GM23338 (cell line): ENCODE measurements at regions not wholly inside any gene's neighbourhood (a gene's known extent, or its start where the extent isn't known, plus 50 kb on each side); places are given as distances from the start of the nearest gene placed in this dataset.

Source experiments
- ATAC-seq: fragments of 200-7000 bp; cut with Tn5 transposase; 3 replicates; pipeline ENCODE4 v1.9.1; 2020
- DNase-seq: peaks from one replicate; pipeline ENCODE4 v3.0.0-alpha.2; 2015; ENCODE audit warnings: low spot score
- H2AFZ ChIP-seq: fragments of 200-600 bp; sonication (generic); 2 replicates; pipeline ENCODE4 v1.8.0; 2016; ENCODE audit warnings: antibody characterized with exemption, mild to moderate bottlenecking, moderate library complexity
- H3F3A ChIP-seq: fragments of 200-600 bp; sonication (generic); replicated peaks from 2 replicates; pipeline ENCODE4 v1.8.0; 2017; ENCODE audit warnings: antibody characterized with exemption, mixed run types, low read depth
- H3K27ac ChIP-seq: fragments of 200-600 bp; sonication (generic); 2 replicates; pipeline ENCODE4 v1.6.1; 2016; ENCODE audit warnings: low read depth
- H3K27me3 ChIP-seq: fragments of 200-600 bp; sonication (generic); 2 replicates; pipeline ENCODE4 v1.8.0; 2016; ENCODE audit warnings: mild to moderate bottlenecking, mixed run types, moderate library complexity; ENCODE audit not compliant: insufficient read depth
- H3K36me3 ChIP-seq: fragments of 200-600 bp; sonication (generic); 2 replicates; pipeline ENCODE4 v1.8.0; 2016; ENCODE audit warnings: mild to moderate bottlenecking; ENCODE audit not compliant: insufficient read depth
- H3K4me1 ChIP-seq: fragments of 200-600 bp; sonication (generic); 2 replicates; pipeline ENCODE4 v1.8.0; 2016; ENCODE audit warnings: mild to moderate bottlenecking, moderate library complexity; ENCODE audit not compliant: insufficient read depth
- H3K4me2 ChIP-seq: fragments of 200-600 bp; sonication (generic); 2 replicates; pipeline ENCODE4 v1.7.1; 2017; ENCODE audit warnings: mixed run types
- H3K4me3 ChIP-seq: fragments of 200-600 bp; sonication (generic); 2 replicates; pipeline ENCODE4 v1.6.1; 2016; ENCODE audit warnings: mixed run types
- H3K79me2 ChIP-seq: fragments of 200-600 bp; sonication (generic); replicated peaks from 2 replicates; pipeline ENCODE4 v1.8.0; 2017; ENCODE audit warnings: mild to moderate bottlenecking; ENCODE audit not compliant: insufficient read depth
- H3K9me2 ChIP-seq: fragments of 200-600 bp; sonication (generic); 2 replicates; pipeline ENCODE4 v1.8.0; 2017; ENCODE audit not compliant: insufficient read depth
- H4K20me1 ChIP-seq: fragments of 200-600 bp; sonication (generic); replicated peaks from 2 replicates; pipeline ENCODE4 v1.8.0; 2017; ENCODE audit warnings: mild to moderate bottlenecking; ENCODE audit not compliant: insufficient read depth
- H3K27ac Mint-ChIP-seq: 2 replicates; pipeline ENCODE4 v1.8.0; 2020; ENCODE audit warnings: inconsistent platforms, mild to moderate bottlenecking, moderate library complexity, mixed read lengths
- H3K27me3 Mint-ChIP-seq: 3 replicates; pipeline ENCODE4 v1.8.0; 2022; ENCODE audit warnings: low read depth, mild to moderate bottlenecking, moderate library complexity, mixed read lengths, inconsistent platforms; ENCODE audit not compliant: insufficient read depth, poor library complexity
- H3K36me3 Mint-ChIP-seq: 3 replicates; pipeline ENCODE4 v1.8.0; 2021; ENCODE audit warnings: low read depth, mild to moderate bottlenecking, inconsistent platforms, moderate library complexity, mixed read lengths
- H3K4me1 Mint-ChIP-seq: 3 replicates; pipeline ENCODE4 v1.8.0; 2020; ENCODE audit warnings: mild to moderate bottlenecking, inconsistent platforms, mixed read lengths
- H3K4me3 Mint-ChIP-seq: 3 replicates; pipeline ENCODE4 v1.8.0; 2021; ENCODE audit warnings: moderate library complexity, mild to moderate bottlenecking, inconsistent platforms, mixed read lengths
- H3K9me3 Mint-ChIP-seq: 3 replicates; pipeline ENCODE4 v1.8.0; 2020; ENCODE audit warnings: moderate library complexity, mild to moderate bottlenecking, inconsistent platforms, mixed read lengths
- CREB1 ChIP-seq: fragments of 250-450 bp; sonication (Bioruptor Pico); IDR thresholded peaks from 2 replicates; pipeline ENCODE4 v1.5.0; 2020; ENCODE audit warnings: low read depth, mild to moderate bottlenecking, moderate library complexity
- CTCF ChIP-seq, 2 experiments: fragments of 200-600 bp in 1 of 2; sonication (generic) in 1 of 2; conservative IDR thresholded peaks; 2 replicates each; pipeline versions ENCODE4 v1.5.1 to v1.6.1; 2016 to 2017; ENCODE audit warnings: antibody characterized with exemption in 2 of 2, low read depth in 2 of 2, mild to moderate bottlenecking in 2 of 2, moderate library complexity in 1 of 2
- ETS1 ChIP-seq: IDR thresholded peaks from 2 replicates; pipeline ENCODE4 v1.6.1; 2016; ENCODE audit warnings: antibody characterized with exemption
- EZH2phosphoT487 ChIP-seq: fragments of 200-600 bp; sonication (generic); IDR thresholded peaks from one replicate; pipeline ENCODE4 v1.8.1; 2018; ENCODE audit warnings: antibody characterized with exemption; ENCODE audit not compliant: unreplicated experiment
- JUNB ChIP-seq: IDR thresholded peaks from one replicate; pipeline ENCODE4 v1.6.1; 2016; ENCODE audit warnings: antibody characterized with exemption; ENCODE audit not compliant: unreplicated experiment
- REST ChIP-seq: IDR thresholded peaks from one replicate; pipeline ENCODE4 v1.6.1; 2018; ENCODE audit warnings: antibody characterized with exemption; ENCODE audit not compliant: unreplicated experiment
- ZNF114 ChIP-seq: fragments of 250-450 bp; sonication (Bioruptor Pico); IDR thresholded peaks from 2 replicates; pipeline ENCODE4 v1.5.0; 2020; ENCODE audit warnings: mild to moderate bottlenecking, moderate library complexity
- ZNF331 ChIP-seq: fragments of 250-450 bp; sonication (Bioruptor Pico); IDR thresholded peaks from 2 replicates; pipeline ENCODE4 v1.5.0; 2020; ENCODE audit warnings: low read depth, mild to moderate bottlenecking, moderate library complexity
- ZNF462 ChIP-seq: fragments of 250-450 bp; sonication (Bioruptor Pico); IDR thresholded peaks from 2 replicates; pipeline ENCODE4 v1.5.0; 2020; ENCODE audit warnings: mild to moderate bottlenecking, moderate library complexity

GRCh38 chr1:96208428-96208827, 513.2 kb upstream of the PTBP2 start:
- no peaks in the 10 kb centered on the region for H3K4me1 ChIP-seq
- no peak overlapping the region for H3K27ac Mint-ChIP-seq
- no peak overlapping the region for H3K27ac ChIP-seq
- no peaks in the 10 kb centered on the region for H3K36me3 ChIP-seq
- H3K9me3 Mint-ChIP-seq = no peaks in the 10 kb centered on the region; the same call in 2 of the 3 replicates
- DNase-seq (no peak), ATAC-seq (no peak)
- H4K20me1 ChIP-seq = no peaks in the 10 kb centered on the region
- no peak overlapping the region for H3K4me3 Mint-ChIP-seq
- H3K36me3 Mint-ChIP-seq = no peaks in the 10 kb centered on the region
- no peak overlapping the region for H2AFZ ChIP-seq
- H3K4me2 ChIP-seq = no peak overlapping the region
- H3K4me1 Mint-ChIP-seq = no peaks in the 10 kb centered on the region
- H3K79me2 ChIP-seq = no peaks in the 10 kb centered on the region
- H3K9me2 ChIP-seq = peaks cover 7% of the 10 kb centered on the region
- H3F3A ChIP-seq = no peaks in the 10 kb centered on the region
- TF ChIP-seq ETS1 (no peak), REST (no peak), ZNF331 (CRISPR knock-in tag) (no peak), CTCF (conservative IDR thresholded peaks at IDR 0.05; ENCODE audit: low read depth in 2 of 2) (no peak), CREB1 (CRISPR knock-in tag) (no peak), EZH2phosphoT487 (no peak), JUNB (no peak), ZNF114 (CRISPR knock-in tag) (no peak), ZNF462 (CRISPR knock-in tag) (no peak)
- H3K27me3 Mint-ChIP-seq = no peaks in the 10 kb centered on the region
- no peak overlapping the region for H3K4me3 ChIP-seq
- no peaks in the 10 kb centered on the region for H3K27me3 ChIP-seq
